ENCODE measurements at regions not wholly inside any gene's neighbourhood (a gene's known extent, or its start where the extent isn't known, plus 50 kb on each side); places are given as distances from the start of the nearest gene placed in this dataset.
A peak's percentile ranks its signal among the peaks of the same experiment; 100 is the strongest.

GRCh38 chr1:93775224-93775623, 93.6 kb upstream of the BCAR3 start:
- peak; percentile 99 for ATAC-seq
- no peaks in the 10 kb centered on the region for H3K4me1 ChIP-seq
- H3K27ac ChIP-seq = no peak overlapping the region
- peak in 2 of 4 donors; percentile 66 to 90 for DNase-seq
- no peaks in the 10 kb centered on the region for H3K9me3 ChIP-seq
- H3K27me3 ChIP-seq = no peaks in the 10 kb centered on the region
- no peak for TF ChIP-seq CTCF (IDR thresholded peaks at IDR 0.05)
- no peaks in the 10 kb centered on the region for H3K36me3 ChIP-seq
- no peak overlapping the region for H3K4me3 ChIP-seq
- intact Hi-C loops (cut with DNase I) = no loop called here

GRCh38 chr1:93774707-93775106, 93.1 kb upstream of the BCAR3 start:
- Histone ChIP-seq H3K4me3 (no peak overlapping the region), H3K27me3 (no peaks in the 10 kb centered on the region), H3K9me3 (no peaks in the 10 kb centered on the region), H3K36me3 (no peaks in the 10 kb centered on the region), H3K27ac (no peak overlapping the region), H3K4me1 (no peaks in the 10 kb centered on the region)
- intact Hi-C loops (cut with DNase I) = no loop called here
- DNase-seq (no peak), ATAC-seq (no peak)
- TF ChIP-seq CTCF (IDR thresholded peaks at IDR 0.05) = no peak

GRCh38 chr1:93773049-93773838, 91.6 kb upstream of the BCAR3 start:
- no peaks in the 10 kb centered on the region for H3K9me3 ChIP-seq
- no peaks in the 10 kb centered on the region for H3K27me3 ChIP-seq
- intact Hi-C loops (cut with DNase I) = no loop called here
- H3K36me3 ChIP-seq = no peaks in the 10 kb centered on the region
- no peak for TF ChIP-seq CTCF (IDR thresholded peaks at IDR 0.05)
- no peak overlapping the region for H3K27ac ChIP-seq
- peaks cover 0 to 7% of the 10 kb centered on the region in 2 donors for H3K4me1 ChIP-seq
- ATAC-seq (no peak), DNase-seq (no peak)
- H3K4me3 ChIP-seq = no peak overlapping the region

GRCh38 chr1:93771843-93772242, 90.2 kb upstream of the BCAR3 start:
- no peak for TF ChIP-seq CTCF (IDR thresholded peaks at IDR 0.05)
- ATAC-seq (no peak), DNase-seq (no peak)
- Histone ChIP-seq H3K27me3 (no peaks in the 10 kb centered on the region), H3K27ac (no peak overlapping the region), H3K4me1 (peaks cover 0 to 7% of the 10 kb centered on the region in 2 donors), H3K9me3 (no peaks in the 10 kb centered on the region), H3K4me3 (no peak overlapping the region), H3K36me3 (no peaks in the 10 kb centered on the region)
- intact Hi-C loops (cut with DNase I) = no loop called here

- no peak for TF ChIP-seq CTCF (IDR thresholded peaks at IDR 0.05)
- Histone ChIP-seq H3K9me3 (no peaks in the 10 kb centered on the region), H3K27ac (no peak overlapping the region), H3K36me3 (no peaks in the 10 kb centered on the region), H3K4me1 (peaks cover 0 to 7% of the 10 kb centered on the region in 2 donors), H3K4me3 (no peak overlapping the region), H3K27me3 (no peaks in the 10 kb centered on the region)
- ATAC-seq = no peak
- no peak for DNase-seq
- intact Hi-C loops (cut with DNase I) = no loop called here
These were observed 89.0 kb upstream of the BCAR3 start for GRCh38 chr1:93770640-93771039.

Data from left lung (tissue), 4 donors.